GM23338 (cell line): ENCODE measurements at regions not wholly inside any gene's neighbourhood (a gene's known extent, or its start where the extent isn't known, plus 50 kb on each side); places are given as distances from the start of the nearest gene placed in this dataset.

Experiments
- ATAC-seq: fragments of 200-7000 bp; cut with Tn5 transposase; 3 replicates; pipeline ENCODE4 v1.9.1; 2020
- DNase-seq: peaks from one replicate; pipeline ENCODE4 v3.0.0-alpha.2; 2015; ENCODE audit warnings: low spot score
- H2AFZ ChIP-seq: fragments of 200-600 bp; sonication (generic); 2 replicates; pipeline ENCODE4 v1.8.0; 2016; ENCODE audit warnings: antibody characterized with exemption, mild to moderate bottlenecking, moderate library complexity
- H3F3A ChIP-seq: fragments of 200-600 bp; sonication (generic); replicated peaks from 2 replicates; pipeline ENCODE4 v1.8.0; 2017; ENCODE audit warnings: antibody characterized with exemption, mixed run types, low read depth
- H3K27ac ChIP-seq: fragments of 200-600 bp; sonication (generic); 2 replicates; pipeline ENCODE4 v1.6.1; 2016; ENCODE audit warnings: low read depth
- H3K27me3 ChIP-seq: fragments of 200-600 bp; sonication (generic); 2 replicates; pipeline ENCODE4 v1.8.0; 2016; ENCODE audit warnings: mild to moderate bottlenecking, mixed run types, moderate library complexity; ENCODE audit not compliant: insufficient read depth
- H3K36me3 ChIP-seq: fragments of 200-600 bp; sonication (generic); 2 replicates; pipeline ENCODE4 v1.8.0; 2016; ENCODE audit warnings: mild to moderate bottlenecking; ENCODE audit not compliant: insufficient read depth
- H3K4me1 ChIP-seq: fragments of 200-600 bp; sonication (generic); 2 replicates; pipeline ENCODE4 v1.8.0; 2016; ENCODE audit warnings: mild to moderate bottlenecking, moderate library complexity; ENCODE audit not compliant: insufficient read depth
- H3K4me2 ChIP-seq: fragments of 200-600 bp; sonication (generic); 2 replicates; pipeline ENCODE4 v1.7.1; 2017; ENCODE audit warnings: mixed run types
- H3K4me3 ChIP-seq: fragments of 200-600 bp; sonication (generic); 2 replicates; pipeline ENCODE4 v1.6.1; 2016; ENCODE audit warnings: mixed run types
- H3K79me2 ChIP-seq: fragments of 200-600 bp; sonication (generic); replicated peaks from 2 replicates; pipeline ENCODE4 v1.8.0; 2017; ENCODE audit warnings: mild to moderate bottlenecking; ENCODE audit not compliant: insufficient read depth
- H3K9me2 ChIP-seq: fragments of 200-600 bp; sonication (generic); 2 replicates; pipeline ENCODE4 v1.8.0; 2017; ENCODE audit not compliant: insufficient read depth
- H4K20me1 ChIP-seq: fragments of 200-600 bp; sonication (generic); replicated peaks from 2 replicates; pipeline ENCODE4 v1.8.0; 2017; ENCODE audit warnings: mild to moderate bottlenecking; ENCODE audit not compliant: insufficient read depth
- H3K27ac Mint-ChIP-seq: 2 replicates; pipeline ENCODE4 v1.8.0; 2020; ENCODE audit warnings: inconsistent platforms, mild to moderate bottlenecking, moderate library complexity, mixed read lengths
- H3K27me3 Mint-ChIP-seq: 3 replicates; pipeline ENCODE4 v1.8.0; 2022; ENCODE audit warnings: low read depth, mild to moderate bottlenecking, moderate library complexity, mixed read lengths, inconsistent platforms; ENCODE audit not compliant: insufficient read depth, poor library complexity
- H3K36me3 Mint-ChIP-seq: 3 replicates; pipeline ENCODE4 v1.8.0; 2021; ENCODE audit warnings: low read depth, mild to moderate bottlenecking, inconsistent platforms, moderate library complexity, mixed read lengths
- H3K4me1 Mint-ChIP-seq: 3 replicates; pipeline ENCODE4 v1.8.0; 2020; ENCODE audit warnings: mild to moderate bottlenecking, inconsistent platforms, mixed read lengths
- H3K4me3 Mint-ChIP-seq: 3 replicates; pipeline ENCODE4 v1.8.0; 2021; ENCODE audit warnings: moderate library complexity, mild to moderate bottlenecking, inconsistent platforms, mixed read lengths
- H3K9me3 Mint-ChIP-seq: 3 replicates; pipeline ENCODE4 v1.8.0; 2020; ENCODE audit warnings: moderate library complexity, mild to moderate bottlenecking, inconsistent platforms, mixed read lengths
- CREB1 ChIP-seq: fragments of 250-450 bp; sonication (Bioruptor Pico); IDR thresholded peaks from 2 replicates; pipeline ENCODE4 v1.5.0; 2020; ENCODE audit warnings: low read depth, mild to moderate bottlenecking, moderate library complexity
- CTCF ChIP-seq, 2 experiments: fragments of 200-600 bp in 1 of 2; sonication (generic) in 1 of 2; conservative IDR thresholded peaks; 2 replicates each; pipeline versions ENCODE4 v1.5.1 to v1.6.1; 2016 to 2017; ENCODE audit warnings: antibody characterized with exemption in 2 of 2, low read depth in 2 of 2, mild to moderate bottlenecking in 2 of 2, moderate library complexity in 1 of 2
- EZH2phosphoT487 ChIP-seq: fragments of 200-600 bp; sonication (generic); IDR thresholded peaks from one replicate; pipeline ENCODE4 v1.8.1; 2018; ENCODE audit warnings: antibody characterized with exemption; ENCODE audit not compliant: unreplicated experiment
- NANOG ChIP-seq: IDR thresholded peaks from 2 replicates; pipeline ENCODE4 v1.6.1; 2016; ENCODE audit warnings: antibody characterized with exemption, borderline replicate concordance
- STAT1 ChIP-seq: IDR thresholded peaks from one replicate; pipeline ENCODE4 v1.6.1; 2016; ENCODE audit warnings: antibody characterized with exemption; ENCODE audit not compliant: unreplicated experiment
- ZNF462 ChIP-seq: fragments of 250-450 bp; sonication (Bioruptor Pico); IDR thresholded peaks from 2 replicates; pipeline ENCODE4 v1.5.0; 2020; ENCODE audit warnings: mild to moderate bottlenecking, moderate library complexity

GRCh38 chr3:64410226-64410625 is 185.0 kb upstream of the PRICKLE2 start:
- Histone ChIP-seq H3K36me3 (no peaks in the 10 kb centered on the region), H3K4me2 (no peak overlapping the region), H3F3A (no peaks in the 10 kb centered on the region), H3K4me3 (no peak overlapping the region), H3K9me2 (no peaks in the 10 kb centered on the region), H3K27ac (no peak overlapping the region), H3K79me2 (no peaks in the 10 kb centered on the region), H3K27me3 (no peaks in the 10 kb centered on the region), H3K4me1 (no peaks in the 10 kb centered on the region), H2AFZ (no peak overlapping the region), H4K20me1 (no peaks in the 10 kb centered on the region)
- H3K9me3 Mint-ChIP-seq, result no peaks in the 10 kb centered on the region
- no peak for DNase-seq
- H3K4me1 Mint-ChIP-seq, result peaks cover 6% of the 10 kb centered on the region; the same call in 1 of the 3 replicates
- no peak for ATAC-seq
- peaks cover 2% of the 10 kb centered on the region for H3K27me3 Mint-ChIP-seq
- no peak overlapping the region for H3K27ac Mint-ChIP-seq
- no peaks in the 10 kb centered on the region for H3K36me3 Mint-ChIP-seq
- TF ChIP-seq EZH2phosphoT487 (no peak), CREB1 (no peak), CTCF (conservative IDR thresholded peaks at IDR 0.05; ENCODE audit: low read depth in 2 of 2) (no peak)
- H3K4me3 Mint-ChIP-seq, result no peak overlapping the region

- Histone ChIP-seq H3K4me3 (no peak overlapping the region), H4K20me1 (no peaks in the 10 kb centered on the region), H3K4me2 (no peak overlapping the region), H3K27me3 (no peaks in the 10 kb centered on the region), H3K36me3 (no peaks in the 10 kb centered on the region), H2AFZ (no peak overlapping the region), H3F3A (no peaks in the 10 kb centered on the region), H3K4me1 (no peaks in the 10 kb centered on the region), H3K27ac (no peak overlapping the region), H3K79me2 (no peaks in the 10 kb centered on the region), H3K9me2 (no peaks in the 10 kb centered on the region)
- DNase-seq (no peak), ATAC-seq (no peak)
- Mint-ChIP-seq H3K4me1 (peaks cover 6% of the 10 kb centered on the region; the same call in 1 of the 3 replicates), H3K27me3 (no peaks in the 10 kb centered on the region), H3K27ac (no peak overlapping the region), H3K9me3 (no peaks in the 10 kb centered on the region), H3K4me3 (no peak overlapping the region), H3K36me3 (no peaks in the 10 kb centered on the region)
- TF ChIP-seq CREB1 (no peak), ZNF462 (CRISPR knock-in tag) (no peak), NANOG (no peak), STAT1 (no peak), EZH2phosphoT487 (no peak)
Observed at GRCh38 chr3:64408770-64409169, 183.5 kb upstream of the PRICKLE2 start.
